HCT116 (cell line): ENCODE measurements at regions not wholly inside any gene's neighbourhood (a gene's known extent, or its start where the extent isn't known, plus 50 kb on each side); places are given as distances from the start of the nearest gene placed in this dataset.

Source experiments
- ATAC-seq: fragments of 200-7000 bp; cut with Tn5 transposase; 2 replicates; pipeline ENCODE4 v1.9.1; 2020; ENCODE audit warnings: mild to moderate bottlenecking, moderate library complexity
- BruUV-seq: library from RNA; stranded (reverse); fragments of 400-500 nt; replicated peaks from 2 replicates; lab custom pipeline; 2021; lab: Mats Ljungman, UMichigan
- CTCF ChIA-PET: fragments of 300-600 bp; sonication (Branson Sonifier 250); formaldehyde crosslinking; loops from one replicate; lab custom pipeline; 2021; ENCODE audit warnings: antibody characterized with exemption; lab: Charles Lee
- POLR2A ChIA-PET: fragments of 300-600, 350-600 bp; sonication (Branson Sonifier 250); formaldehyde crosslinking; loops from one replicate; lab custom pipeline; 2021; ENCODE audit warnings: antibody characterized with exemption; lab: Charles Lee
- RAD21 ChIA-PET, 2 experiments: fragments of 300-600 bp; sonication (Branson Sonifier 250); formaldehyde crosslinking; loops; one replicate each; lab custom pipeline; 2023; ENCODE audit warnings: low total read pairs in 2 of 2; ENCODE audit not compliant: uncharacterized antibody in 2 of 2, unreplicated experiment in 2 of 2, low non-redundant PET in 1 of 2; lab: Charles Lee
- DNase-seq: peaks from one replicate; pipeline ENCODE4 v3.0.0-alpha.2; 2010; ENCODE audit warnings: low read depth, low spot score
- H2AFZ ChIP-seq: fragments of 200-600 bp; shearing (Covaris generic), sonication (generic); 2 replicates; pipeline ENCODE4 v1.6.1; 2017; ENCODE audit warnings: low read depth, mixed run types, mixed read lengths, antibody characterized with exemption, low read length; ENCODE audit not compliant: poor library complexity, severe bottlenecking
- H3K27ac ChIP-seq: 2 replicates; pipeline ENCODE4 v1.5.1; 2012; ENCODE audit warnings: low read depth, low read length
- H3K27me3 ChIP-seq: fragments of 200-600 bp; sonication (generic); 2 replicates; pipeline ENCODE4 v1.6.1; 2016; ENCODE audit warnings: mixed run types, low read length, mixed read lengths; ENCODE audit not compliant: insufficient read depth
- H3K36me3 ChIP-seq, 2 experiments: fragments of 200-500 bp in 1 of 2; fragments of 200-600 bp in 1 of 2; sonication (Bioruptor generic) in 1 of 2; sonication (generic) in 1 of 2; 2 replicates each; pipeline versions ENCODE4 v1.5.1 to v1.6.1; 2014 to 2016; ENCODE audit warnings: low read length in 2 of 2, inconsistent platforms in 1 of 2, mixed read lengths in 1 of 2, mixed run types in 1 of 2; ENCODE audit not compliant: insufficient read depth in 2 of 2, control insufficient read depth in 1 of 2
- H3K4me1 ChIP-seq, 2 experiments: fragments of 200-600 bp in 1 of 2; sonication (generic) in 1 of 2; 2 replicates each; pipeline versions ENCODE4 v1.5.1 to v1.6.1; 2012 to 2017; ENCODE audit warnings: low read length in 2 of 2, inconsistent platforms in 1 of 2, mild to moderate bottlenecking in 1 of 2, mixed read lengths in 1 of 2, mixed run types in 1 of 2, moderate library complexity in 1 of 2; ENCODE audit not compliant: insufficient read depth in 2 of 2, control insufficient read depth in 1 of 2
- H3K4me2 ChIP-seq: fragments of 200-600 bp; sonication (generic); 2 replicates; pipeline ENCODE4 v1.6.1; 2017; ENCODE audit warnings: mixed run types, low read length, mixed read lengths
- H3K4me3 ChIP-seq, 2 experiments: fragments of 200-600 bp in 1 of 2; sonication (generic) in 1 of 2; replicated peaks in 1 of 2; 2 replicates each; pipeline ENCODE4 v1.5.1; 2011 to 2016; ENCODE audit warnings: low read length in 2 of 2, control low read depth in 1 of 2, low read depth in 1 of 2, mild to moderate bottlenecking in 1 of 2, mixed read lengths in 1 of 2, mixed run types in 1 of 2
- H3K79me2 ChIP-seq: fragments of 200-600 bp; sonication (generic); 2 replicates; pipeline ENCODE4 v1.6.1; 2017; ENCODE audit warnings: mild to moderate bottlenecking, mixed run types, low read length, moderate library complexity, mixed read lengths; ENCODE audit not compliant: insufficient read depth
- H3K9ac ChIP-seq: fragments of 200-600 bp; sonication (generic); 2 replicates; pipeline ENCODE4 v1.6.1; 2016; ENCODE audit warnings: low read length, mixed read lengths
- H3K9me2 ChIP-seq: fragments of 200-600 bp; sonication (generic), shearing (Covaris generic); 2 replicates; pipeline ENCODE4 v1.6.1; 2017; ENCODE audit warnings: mixed run types, mild to moderate bottlenecking, moderate library complexity; ENCODE audit not compliant: insufficient read depth
- H3K9me3 ChIP-seq, 2 experiments: fragments of 200-500 bp in 1 of 2; fragments of 200-600 bp in 1 of 2; sonication (Bioruptor generic) in 1 of 2; sonication (generic) in 1 of 2; 2 replicates each; pipeline ENCODE4 v1.6.1; 2014 to 2017; ENCODE audit warnings: low read length in 2 of 2, mixed read lengths in 2 of 2, inconsistent platforms in 1 of 2, low read depth in 1 of 2, mild to moderate bottlenecking in 1 of 2, mixed run types in 1 of 2, moderate library complexity in 1 of 2; ENCODE audit not compliant: control insufficient read depth in 1 of 2, insufficient read depth in 1 of 2
- H4K20me1 ChIP-seq: fragments of 200-600 bp; sonication (generic), shearing (Covaris generic); 2 replicates; pipeline ENCODE4 v1.6.1; 2017; ENCODE audit warnings: mixed run types, mild to moderate bottlenecking, moderate library complexity; ENCODE audit not compliant: insufficient read depth
- RAD21 ChIP-seq: IDR thresholded peaks from 2 replicates; pipeline ENCODE4 v1.6.1; 2012; ENCODE audit warnings: low read depth, mild to moderate bottlenecking
- TCF7L2 ChIP-seq: IDR thresholded peaks from 2 replicates; pipeline ENCODE4 v1.7.0; 2011; ENCODE audit warnings: borderline replicate concordance, inconsistent platforms; ENCODE audit not compliant: insufficient read depth, insufficient read length; ENCODE audit errors: extremely low read depth
- intact Hi-C: fragments of 100-400 bp; cut with micrococcal nuclease; formaldehyde crosslinking; loops from 2 replicates; pipeline ENCODE4 v1.10.0; 2022

DNA sequence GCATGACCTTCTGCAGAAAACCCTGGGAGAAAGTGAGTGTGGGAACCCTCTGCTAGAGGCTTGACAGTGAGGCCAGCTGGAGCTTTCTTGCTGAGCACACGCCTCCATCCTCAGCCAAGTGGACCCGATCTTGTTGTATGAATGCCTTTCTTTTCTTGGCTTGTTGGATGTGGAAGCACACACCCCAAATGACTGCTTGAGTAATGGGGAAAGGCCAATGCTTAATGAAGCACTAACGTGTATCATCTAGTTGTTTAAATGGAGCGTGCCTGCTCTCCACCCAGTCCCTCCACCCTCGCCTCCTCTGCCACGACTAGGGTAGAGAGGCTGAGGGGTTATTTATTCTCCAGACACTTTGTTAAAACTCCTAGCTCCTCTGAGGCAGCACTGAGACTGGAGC, 54.3 kb upstream of the IKBKE start:
- ATAC-seq = no peak
- no TSS peak for BruUV-seq
- no peaks in the 10 kb centered on the region for H3K36me3 ChIP-seq
- ChIA-PET CTCF (no interaction called here), POLR2A (no interaction called here), RAD21 (no interaction called here)
- H3K9ac ChIP-seq = no peak overlapping the region
- H3K4me3 ChIP-seq = no peak overlapping the region
- H3K27me3 ChIP-seq = no peaks in the 10 kb centered on the region
- H3K4me2 ChIP-seq = no peak overlapping the region
- no peaks in the 10 kb centered on the region for H4K20me1 ChIP-seq
- no peaks in the 10 kb centered on the region for H3K9me2 ChIP-seq
- no peak overlapping the region for H2AFZ ChIP-seq
- H3K79me2 ChIP-seq = no peaks in the 10 kb centered on the region
- no peak for DNase-seq
- H3K27ac ChIP-seq = no peak overlapping the region
- TF ChIP-seq RAD21 = no peak
- intact Hi-C loops = no loop called here
- H3K4me1 ChIP-seq = peaks cover 6 to 21% of the 10 kb centered on the region in 2 experiments; a peak in 3 of 4 replicates
- H3K9me3 ChIP-seq = no peaks in the 10 kb centered on the region

DNA sequence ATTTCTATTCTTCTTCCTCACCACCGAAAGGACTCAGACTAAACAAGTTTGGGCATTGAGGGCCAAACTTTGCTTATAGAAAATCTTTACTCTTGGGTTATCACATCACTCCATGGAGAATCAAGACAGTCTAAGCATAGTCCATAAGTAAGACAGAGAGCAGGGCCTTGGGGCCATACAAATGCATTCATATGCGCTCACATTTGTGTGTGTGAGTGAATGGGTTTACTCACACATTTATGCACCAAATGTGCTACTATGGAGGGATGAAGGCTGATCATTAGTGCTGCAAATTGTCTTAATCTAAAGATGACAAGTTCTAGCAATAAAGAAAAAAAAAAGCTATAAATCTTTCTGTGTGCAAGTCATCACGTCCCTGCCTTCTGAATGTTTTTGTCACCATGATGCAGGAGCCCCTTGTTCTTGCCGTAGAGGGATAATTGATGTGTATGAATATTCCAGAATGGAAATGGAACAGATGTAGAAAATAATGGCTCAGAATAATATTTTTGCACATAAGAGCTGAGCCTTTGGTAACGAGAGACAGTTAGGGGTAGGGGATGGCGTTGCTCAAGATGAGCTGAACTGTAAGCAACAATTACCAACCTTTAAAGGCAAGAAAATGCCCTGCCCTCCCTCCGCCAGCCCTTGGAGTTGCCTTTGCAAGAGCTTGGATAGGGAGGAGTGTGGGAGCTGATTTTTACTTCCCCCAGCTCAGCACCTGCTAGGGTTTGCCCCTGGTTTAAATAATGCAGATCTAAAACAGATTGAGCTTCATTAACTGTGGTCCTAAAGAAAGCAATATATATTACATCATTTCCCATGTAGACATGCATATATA, 52.3 kb upstream of the IKBKE start:
- ATAC-seq = no peak
- ChIA-PET CTCF (no interaction called here), RAD21 (no interaction called here), POLR2A (no interaction called here)
- no peaks in the 10 kb centered on the region for H3K9me2 ChIP-seq
- TF ChIP-seq TCF7L2 = no peak
- H3K9ac ChIP-seq = no peak overlapping the region
- H3K4me3 ChIP-seq = no peak overlapping the region
- H2AFZ ChIP-seq = no peak overlapping the region
- H3K9me3 ChIP-seq = no peaks in the 10 kb centered on the region
- no peak overlapping the region for H3K4me2 ChIP-seq
- H3K4me1 ChIP-seq = peaks cover 6 to 21% of the 10 kb centered on the region in 2 experiments; a peak in 3 of 4 replicates
- intact Hi-C loops = no loop called here
- DNase-seq = no peak
- no peaks in the 10 kb centered on the region for H4K20me1 ChIP-seq
- no peaks in the 10 kb centered on the region for H3K27me3 ChIP-seq
- no peaks in the 10 kb centered on the region for H3K79me2 ChIP-seq
- BruUV-seq = no TSS peak
- no peak overlapping the region for H3K27ac ChIP-seq
- no peaks in the 10 kb centered on the region for H3K36me3 ChIP-seq
